GM21717 (cell line): ENCODE measurements at regions not wholly inside any gene's neighbourhood (a gene's known extent, or its start where the extent isn't known, plus 50 kb on each side); places are given as distances from the start of the nearest gene placed in this dataset.
"Not testable (repeated sequence)": the region's sequence is repeated elsewhere in the genome, so short reads cannot be mapped to it uniquely, and the experiment has no call there.

ENCODE experiments used
- ATAC-seq: cut with Tn5 transposase; IDR thresholded peaks from one replicate; pipeline ENCODE4 v1.9.1; 2021; ENCODE audit warnings: mild to moderate bottlenecking, moderate library complexity; ENCODE audit not compliant: unreplicated experiment

DNA sequence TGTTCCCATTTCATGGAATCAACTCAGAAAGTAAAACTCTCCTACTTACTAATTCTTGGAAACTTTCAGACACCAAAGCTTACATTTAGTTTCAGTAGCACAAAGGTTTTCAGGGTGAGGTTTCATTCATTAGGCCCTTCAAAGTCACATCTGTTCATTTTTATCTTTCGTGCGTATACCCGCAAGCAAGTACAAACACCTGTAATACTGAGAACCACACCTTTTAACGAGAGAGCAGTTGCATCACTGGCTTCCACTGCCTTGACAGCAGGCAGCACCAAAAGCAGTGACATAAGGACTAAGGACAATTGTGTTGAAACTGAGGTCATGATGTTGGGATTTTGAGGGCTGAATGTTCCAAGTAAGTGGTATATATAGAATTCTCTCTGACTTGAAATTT lies 60.5 kb downstream of the GOLGA6L22 start:
- not testable (repeated sequence) for ATAC-seq

- ATAC-seq = not testable (repeated sequence)
Measured at GRCh38 chr15:22526537-22526936, 67.8 kb downstream of the GOLGA6L22 start.

DNA sequence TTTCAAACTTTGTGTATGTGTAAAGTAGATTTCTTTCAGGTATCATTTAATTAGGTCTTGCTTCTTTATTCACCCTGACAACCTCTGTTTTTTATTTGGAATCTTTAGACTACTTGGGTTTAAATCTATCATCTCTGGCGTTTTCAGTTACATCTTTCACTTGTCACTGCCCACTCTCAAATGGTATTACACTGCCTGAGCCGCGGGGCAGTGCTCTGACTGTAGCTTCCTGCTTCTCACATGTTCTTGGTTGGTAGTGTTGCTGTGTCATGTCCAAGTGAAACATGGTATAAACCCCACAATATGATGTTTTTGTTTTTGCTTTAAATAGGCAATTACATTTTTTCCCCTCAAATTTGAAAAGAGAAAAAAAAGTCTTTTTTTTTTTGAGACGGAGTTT lies 68.3 kb downstream of the GOLGA6L22 start:
- ATAC-seq = not testable (repeated sequence)

DNA sequence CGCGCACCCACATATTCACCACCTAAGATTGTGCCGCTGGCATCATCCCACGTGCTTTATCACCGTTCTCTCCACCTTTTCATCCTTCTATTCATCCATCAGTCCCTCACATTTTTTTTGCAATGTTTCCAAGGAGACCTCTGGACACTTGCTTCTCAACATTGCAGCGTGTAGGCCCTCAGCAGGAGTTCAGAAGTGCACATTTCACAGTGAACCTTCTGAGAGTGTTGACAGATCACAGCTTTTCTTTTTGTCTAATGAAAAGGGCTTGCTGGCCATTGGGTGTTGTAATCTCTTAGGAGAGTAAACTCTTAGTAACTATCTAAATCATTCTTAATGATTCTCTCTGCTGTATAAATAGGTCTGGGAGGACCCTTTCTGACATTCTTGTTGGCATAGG lies 70.5 kb downstream of the GOLGA6L22 start:
- not testable (repeated sequence) for ATAC-seq

GRCh38 chr15:22559701-22560100 lies 101.0 kb downstream of the GOLGA6L22 start:
- not testable (repeated sequence) for ATAC-seq

GRCh38 chr15:22561716-22562115 lies 103.0 kb downstream of the GOLGA6L22 start:
- not testable (repeated sequence) for ATAC-seq

DNA sequence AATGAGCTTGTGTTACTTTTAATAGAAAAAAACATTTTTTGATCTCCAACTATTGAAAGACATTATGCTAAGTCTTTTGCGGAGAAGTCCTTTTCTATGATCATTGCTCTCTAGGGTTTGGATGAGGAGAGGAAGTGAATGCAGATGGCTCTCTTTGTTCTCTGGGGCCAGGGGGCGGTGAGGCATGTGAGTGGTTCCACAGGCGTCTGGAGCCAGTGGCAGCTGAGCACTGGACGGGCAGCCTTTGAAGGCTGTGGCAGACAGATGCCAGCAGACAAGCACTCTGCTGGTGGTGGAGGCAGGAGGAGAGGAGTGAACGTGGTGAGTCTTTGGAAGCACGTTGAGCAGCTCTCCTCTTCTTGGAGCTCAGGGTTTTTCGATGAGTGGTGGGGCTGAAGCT lies 107.8 kb downstream of the GOLGA6L22 start:
- not testable (repeated sequence) for ATAC-seq

GRCh38 chr15:22569486-22569885 lies 110.8 kb downstream of the GOLGA6L22 start:
- not testable (repeated sequence) for ATAC-seq

- not testable (repeated sequence) for ATAC-seq
Measured at GRCh38 chr15:22572152-22572735, 113.5 kb downstream of the GOLGA6L22 start.

DNA sequence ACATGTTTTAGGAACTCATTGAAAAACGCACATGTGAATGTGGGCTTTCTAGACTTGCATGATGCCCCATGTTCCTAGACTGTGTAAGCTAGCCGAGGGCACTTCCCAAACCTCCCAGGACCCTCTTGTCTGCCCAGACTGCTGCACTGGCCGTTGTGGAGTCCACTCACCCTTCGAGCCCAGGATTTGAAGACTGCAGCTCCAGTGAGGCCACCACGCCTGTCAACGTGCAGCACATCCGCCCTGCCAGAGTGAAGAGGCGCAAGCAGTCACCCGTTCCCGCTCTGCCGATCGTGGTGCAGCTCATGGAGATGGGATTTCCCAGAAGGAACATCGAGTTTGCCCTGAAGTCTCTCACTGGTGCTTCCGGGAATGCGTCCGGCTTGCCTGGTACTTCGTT lies 114.1 kb downstream of the GOLGA6L22 start:
- not testable (repeated sequence) for ATAC-seq

GRCh38 chr15:22577828-22578227 lies 119.1 kb downstream of the GOLGA6L22 start:
- ATAC-seq = not testable (repeated sequence)

DNA sequence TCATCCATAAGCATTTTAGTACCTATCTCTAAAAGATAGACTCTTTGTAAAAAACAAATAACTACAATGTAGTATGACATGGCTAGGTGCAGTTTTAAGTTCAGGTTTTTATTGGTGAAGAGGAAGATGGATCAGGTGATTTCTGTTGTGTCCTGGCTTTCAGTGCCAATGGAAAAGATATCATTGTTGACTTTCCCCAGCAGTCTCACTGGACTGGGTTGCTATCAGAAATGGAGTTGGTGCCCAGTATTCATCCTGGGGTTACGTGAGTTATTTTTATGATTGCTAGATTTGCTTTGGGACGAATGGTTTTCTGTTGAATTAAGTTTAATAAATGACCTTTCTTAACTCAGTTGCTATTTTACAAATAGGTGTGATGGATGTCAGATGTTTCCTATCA lies 120.5 kb downstream of the GOLGA6L22 start:
- not testable (repeated sequence) for ATAC-seq

- not testable (repeated sequence) for ATAC-seq
Measured at GRCh38 chr15:22587391-22587790, 128.7 kb downstream of the GOLGA6L22 start.

GRCh38 chr15:22598552-22598951 lies 139.8 kb downstream of the GOLGA6L22 start:
- not testable (repeated sequence) for ATAC-seq

DNA sequence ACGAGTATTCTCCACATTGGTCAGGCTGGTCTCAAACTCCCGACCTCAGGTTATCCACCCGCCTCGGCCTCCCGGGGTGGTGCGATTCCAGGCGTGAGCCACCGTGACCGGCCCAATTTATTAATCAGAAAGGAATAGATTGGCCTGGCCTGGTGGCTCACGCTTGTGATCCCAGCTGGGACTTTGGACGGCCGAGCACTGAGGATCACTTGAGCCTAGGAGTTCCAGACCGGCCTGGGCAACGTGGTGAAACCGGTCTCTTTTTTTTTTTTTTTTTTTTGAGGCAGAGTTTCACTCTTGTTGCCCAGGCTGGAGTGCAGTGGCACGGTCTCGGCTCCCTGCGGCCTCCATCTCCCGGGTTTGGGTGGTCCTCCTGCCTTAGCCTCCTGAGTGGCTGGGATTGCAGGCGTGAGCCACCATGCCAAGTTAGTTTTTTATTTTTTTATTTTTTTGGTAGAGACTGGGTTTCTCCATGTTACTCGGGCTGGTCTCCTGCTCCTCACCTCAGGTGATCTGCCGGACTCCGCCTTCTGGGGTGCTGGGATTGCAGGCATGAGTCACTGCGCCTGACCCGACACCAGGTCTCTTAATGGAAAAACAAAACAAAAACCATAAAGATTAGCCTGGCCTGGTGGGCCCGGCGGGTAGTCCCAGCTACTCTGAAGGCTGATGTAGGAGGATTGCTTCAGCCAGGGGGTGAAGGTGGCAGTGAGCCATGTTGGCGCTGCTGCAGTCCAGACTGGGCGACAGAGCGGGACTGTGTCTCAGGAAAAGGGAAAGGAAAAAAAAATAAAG lies 141.0 kb downstream of the GOLGA6L22 start:
- ATAC-seq = not testable (repeated sequence)

GRCh38 chr15:22616976-22617375 lies 158.3 kb downstream of the GOLGA6L22 start:
- not testable (repeated sequence) for ATAC-seq

- not testable (repeated sequence) for ATAC-seq
Measured at GRCh38 chr15:22631789-22632188, 154.7 kb upstream of the NIPA1 start.

- ATAC-seq = not testable (repeated sequence)
Measured at GRCh38 chr15:22639983-22640382, 146.5 kb upstream of the NIPA1 start.

- ATAC-seq = not testable (repeated sequence)
Measured at GRCh38 chr15:22649458-22649857, 137.0 kb upstream of the NIPA1 start.

GRCh38 chr15:22651179-22651578 lies 135.3 kb upstream of the NIPA1 start:
- ATAC-seq = not testable (repeated sequence)

DNA sequence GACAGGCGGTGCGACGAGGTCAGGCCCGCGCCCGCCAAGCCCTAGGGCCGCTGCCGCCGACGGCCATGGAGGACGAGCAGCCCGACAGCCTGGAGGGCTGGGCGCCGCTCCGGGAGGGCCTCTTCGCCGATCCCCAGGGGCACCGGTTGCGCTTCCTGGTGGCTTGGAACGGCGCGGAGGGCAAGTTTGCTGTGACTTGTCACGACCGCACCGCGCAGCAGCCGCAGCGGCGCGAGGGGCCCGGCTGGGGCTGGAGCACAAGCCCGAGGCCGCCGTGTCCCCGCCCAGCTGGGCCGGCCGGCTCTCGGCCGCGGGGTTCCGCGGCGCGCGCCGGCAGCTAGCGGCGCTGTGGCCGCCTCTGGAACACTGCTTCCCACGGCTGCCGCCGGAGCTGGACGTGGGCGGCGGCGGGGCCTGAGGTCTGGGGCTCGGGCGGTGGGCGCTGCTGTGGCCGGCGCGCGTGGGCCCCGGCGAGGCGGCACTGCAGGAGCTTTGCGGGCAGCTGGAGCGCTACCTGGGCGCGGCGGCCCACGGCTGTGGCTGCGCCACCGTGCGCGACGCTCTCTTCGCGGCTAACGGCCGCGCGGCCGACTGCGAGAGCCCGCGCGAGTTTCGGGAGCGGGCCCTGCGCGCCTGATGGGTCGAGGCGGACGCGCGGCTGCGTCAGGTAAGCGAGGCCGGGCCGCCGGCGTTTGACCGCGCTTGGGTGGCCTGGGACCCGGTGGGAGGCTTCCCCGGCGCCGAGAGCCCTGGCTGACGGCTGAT lies 122.0 kb upstream of the NIPA1 start:
- ATAC-seq = peak; percentile 59
